HuH-7.5 (cell line): ENCODE measurements at regions not wholly inside any gene's neighbourhood (a gene's known extent, or its start where the extent isn't known, plus 50 kb on each side); places are given as distances from the start of the nearest gene placed in this dataset.
"Not testable (repeated sequence)": the region's sequence is repeated elsewhere in the genome, so short reads cannot be mapped to it uniquely, and the experiment has no call there.

Source experiments
- DNase-seq: peaks from one replicate; pipeline ENCODE4 v3.0.0; 2011; ENCODE audit warnings: low spot score

GRCh38 chr6:73942592-73943186 lies 246.7 kb downstream of the CD109 start:
- no peak for DNase-seq

GRCh38 chr6:73941892-73942291 lies 245.9 kb downstream of the CD109 start:
- DNase-seq = no peak

- no peak for DNase-seq
Observed at GRCh38 chr6:73937805-73938204, 241.8 kb downstream of the CD109 start.

- no peak for DNase-seq
Observed at GRCh38 chr6:73932866-73933265, 236.9 kb downstream of the CD109 start.

GRCh38 chr6:73929405-73929804 lies 233.4 kb downstream of the CD109 start:
- DNase-seq = no peak

GRCh38 chr6:73927421-73927820 lies 231.4 kb downstream of the CD109 start:
- DNase-seq = no peak

GRCh38 chr6:73925703-73926102 lies 229.7 kb downstream of the CD109 start:
- not testable (repeated sequence) for DNase-seq

- DNase-seq = no peak
Observed at GRCh38 chr6:73923905-73924485, 228.0 kb downstream of the CD109 start.

- DNase-seq = no peak
Observed at GRCh38 chr6:73903155-73903554, 207.2 kb downstream of the CD109 start.

- DNase-seq = no peak
Observed at GRCh38 chr6:73901986-73902385, 206.0 kb downstream of the CD109 start.

GRCh38 chr6:73901311-73901710 lies 205.3 kb downstream of the CD109 start:
- DNase-seq = no peak

- DNase-seq = no peak
Observed at GRCh38 chr6:73898599-73898998, 202.6 kb downstream of the CD109 start.

GRCh38 chr6:73893696-73894095 lies 197.7 kb downstream of the CD109 start:
- no peak for DNase-seq

GRCh38 chr6:73888050-73888449 lies 192.0 kb downstream of the CD109 start:
- no peak for DNase-seq

- no peak for DNase-seq
Observed at GRCh38 chr6:73885393-73885792, 189.4 kb downstream of the CD109 start.

GRCh38 chr6:73884540-73884939 lies 188.5 kb downstream of the CD109 start:
- DNase-seq = no peak

GRCh38 chr6:73879501-73880293 lies 183.7 kb downstream of the CD109 start:
- DNase-seq = no peak

GRCh38 chr6:73878403-73878802 lies 182.4 kb downstream of the CD109 start:
- no peak for DNase-seq
